RPMI8226 (cell line): ENCODE measurements at regions not wholly inside any gene's neighbourhood (a gene's known extent, or its start where the extent isn't known, plus 50 kb on each side); places are given as distances from the start of the nearest gene placed in this dataset.

Experiments used
- DNase-seq: peaks from one replicate; pipeline ENCODE4 v3.0.0-alpha.2; 2015

GRCh38 chr20:11053310-11053709 is 379.5 kb upstream of the JAG1 start:
- no peak for DNase-seq

GRCh38 chr20:11054266-11054993 is 380.6 kb upstream of the JAG1 start:
- no peak for DNase-seq

GRCh38 chr20:11056414-11056813 is 382.6 kb upstream of the JAG1 start:
- no peak for DNase-seq

GRCh38 chr20:11057624-11058023 is 383.8 kb upstream of the JAG1 start:
- DNase-seq: no peak

GRCh38 chr20:11059659-11060058 is 385.9 kb upstream of the JAG1 start:
- no peak for DNase-seq

GRCh38 chr20:11060423-11061185 is 386.8 kb upstream of the JAG1 start:
- DNase-seq: no peak

GRCh38 chr20:11063444-11063843 is 389.6 kb upstream of the JAG1 start:
- no peak for DNase-seq

GRCh38 chr20:11064946-11065345 is 391.1 kb upstream of the JAG1 start:
- no peak for DNase-seq

- DNase-seq: no peak
Measured at GRCh38 chr20:11067359-11067758, 393.6 kb upstream of the JAG1 start.

- DNase-seq: no peak
Measured at GRCh38 chr20:11072982-11073381, 399.2 kb upstream of the JAG1 start.

GRCh38 chr20:11076434-11077105 is 402.8 kb upstream of the JAG1 start:
- DNase-seq: no peak

- DNase-seq: no peak
Measured at GRCh38 chr20:11077226-11077625, 403.4 kb upstream of the JAG1 start.

GRCh38 chr20:11080010-11080409 is 406.2 kb upstream of the JAG1 start:
- no peak for DNase-seq

- no peak for DNase-seq
Measured at GRCh38 chr20:11080781-11081377, 407.1 kb upstream of the JAG1 start.

- no peak for DNase-seq
Measured at GRCh38 chr20:11083841-11084240, 410.0 kb upstream of the JAG1 start.

- no peak for DNase-seq
Measured at GRCh38 chr20:11084508-11084907, 410.7 kb upstream of the JAG1 start.

- DNase-seq: no peak
Measured at GRCh38 chr20:11086970-11087369, 413.2 kb upstream of the JAG1 start.

- no peak for DNase-seq
Measured at GRCh38 chr20:11090751-11091150, 417.0 kb upstream of the JAG1 start.

GRCh38 chr20:11091511-11091910 is 417.7 kb upstream of the JAG1 start:
- DNase-seq: no peak

GRCh38 chr20:11092151-11092550 is 418.4 kb upstream of the JAG1 start:
- no peak for DNase-seq

GRCh38 chr20:11094196-11094595 is 420.4 kb upstream of the JAG1 start:
- no peak for DNase-seq

GRCh38 chr20:11094711-11095110 is 420.9 kb upstream of the JAG1 start:
- DNase-seq: no peak

- no peak for DNase-seq
Measured at GRCh38 chr20:11098888-11099287, 425.1 kb upstream of the JAG1 start.

- no peak for DNase-seq
Measured at GRCh38 chr20:11101243-11101642, 427.4 kb upstream of the JAG1 start.
